Ovary (tissue), 7 donors: ENCODE measurements at regions not wholly inside any gene's neighbourhood (a gene's known extent, or its start where the extent isn't known, plus 50 kb on each side); places are given as distances from the start of the nearest gene placed in this dataset.

Source experiments
- DNase-seq, 5 donors: peaks; one replicate each; pipeline ENCODE4 v3.0.0-alpha.2; 2019 to 2020
- H3K27ac ChIP-seq, 2 donors: fragments of 200-600 bp; one replicate each; pipeline versions ENCODE4 v1.5.1 to v1.8.0; 2019 to 2022
- H3K27me3 ChIP-seq: fragments of 200-600 bp; one replicate; pipeline ENCODE4 v1.8.0; 2022
- H3K36me3 ChIP-seq: fragments of 200-600 bp; sonication (generic); one replicate; pipeline ENCODE4 v1.5.1; 2019
- H3K4me1 ChIP-seq: one replicate; pipeline ENCODE4 v1.8.1; 2013; ENCODE audit warnings: mild to moderate bottlenecking, moderate library complexity; ENCODE audit not compliant: insufficient read depth
- H3K4me3 ChIP-seq: fragments of 200-600 bp; sonication (generic); one replicate; pipeline ENCODE4 v1.5.1; 2017
- H3K9me3 ChIP-seq, 2 donors: fragments of 200-600 bp in 1 of 2; sonication (generic) in 1 of 2; one replicate each; pipeline versions ENCODE4 v1.5.1 to v1.8.1; 2013 to 2019; ENCODE audit warnings: mild to moderate bottlenecking in 1 of 2, moderate library complexity in 1 of 2
- CTCF ChIP-seq, 3 donors: fragments of 450-650 bp in 2 of 3; fragments of 200-600 bp in 1 of 3; IDR thresholded peaks; one replicate each; pipeline versions ENCODE4 v1.5.1 to v1.8.0; 2016 to 2022; ENCODE audit warnings: antibody characterized with exemption in 3 of 3, mild to moderate bottlenecking in 1 of 3
- EP300 ChIP-seq: sonication (generic); formaldehyde crosslinking; IDR thresholded peaks from one replicate; pipeline ENCODE4 v1.6.1; 2017; ENCODE audit warnings: antibody characterized with exemption
- POLR2A ChIP-seq: fragments of 450-650 bp; IDR thresholded peaks from one replicate; pipeline ENCODE4 v1.6.1; 2017; ENCODE audit warnings: antibody characterized with exemption, mild to moderate bottlenecking, moderate library complexity
- WGBS, 3 donors: extraction: QIAGEN DNeasy Blood & Tissue Kit in 1 of 3; methylation state at CpG; one replicate each; pipeline versions ENCODE4 v1.1.5 to v1.1.7; 2013 to 2017; 5-methylcytosine and 5-hydroxymethylcytosine counted together
- intact Hi-C, 4 donors: fragments of 100-400 bp; cut with DNase I; formaldehyde crosslinking; loops; one replicate each; pipeline versions ENCODE4 v1.11.0 to v1.15.1; 2022 to 2023
- donor health status: DM: no; HTN: no; CAD: no; lungs with moderate emphysema.
- donor health status: DM: no; HTN: no; CAD: no.
- donor health status: Bipolar disorder and iron deficiency.
- donor health status: DM: no; HTN: no; CAD: no.
- donor health status: DM: yes; HTN: yes; CAD: no.

- H3K27me3 ChIP-seq = no peaks in the 10 kb centered on the region
- H3K27ac ChIP-seq = no peak overlapping the region
- WGBS, 3 donors = 88 to 90% (median 89%) methylated on average over 7 of the region's 7 CpGs
- no peaks in the 10 kb centered on the region for H3K36me3 ChIP-seq
- no peak for TF ChIP-seq EP300
- TF ChIP-seq CTCF (IDR thresholded peaks at IDR 0.05) = no peak
- no peak for TF ChIP-seq POLR2A
- H3K4me1 ChIP-seq = no peaks in the 10 kb centered on the region
- no peak overlapping the region for H3K4me3 ChIP-seq
- DNase-seq = no peak
- intact Hi-C loops = no loop called here
- peaks cover 0 to 8% of the 10 kb centered on the region in 2 donors for H3K9me3 ChIP-seq
Measured at GRCh38 chr2:380772-381171, 92.9 kb upstream of the ALKAL2 start.

- H3K27me3 ChIP-seq = no peaks in the 10 kb centered on the region
- H3K4me3 ChIP-seq = no peak overlapping the region
- TF ChIP-seq EP300 (no peak), POLR2A (no peak), CTCF (IDR thresholded peaks at IDR 0.05) (no peak)
- no peaks in the 10 kb centered on the region for H3K36me3 ChIP-seq
- DNase-seq = no peak
- peaks cover 0 to 8% of the 10 kb centered on the region in 2 donors for H3K9me3 ChIP-seq
- 90 to 95% (median 91%) methylated on average over 2 of the region's 2 CpGs for WGBS, 3 donors
- no peaks in the 10 kb centered on the region for H3K4me1 ChIP-seq
- intact Hi-C loops = no loop called here
- no peak overlapping the region for H3K27ac ChIP-seq
Measured at GRCh38 chr2:380221-380620, 92.3 kb upstream of the ALKAL2 start.

GRCh38 chr2:379778-380177 is 91.9 kb upstream of the ALKAL2 start:
- no peak for DNase-seq
- Histone ChIP-seq H3K9me3 (peaks cover 0 to 8% of the 10 kb centered on the region in 2 donors), H3K4me1 (no peaks in the 10 kb centered on the region), H3K27me3 (no peaks in the 10 kb centered on the region), H3K4me3 (no peak overlapping the region), H3K36me3 (no peaks in the 10 kb centered on the region), H3K27ac (no peak overlapping the region)
- TF ChIP-seq EP300 (no peak), CTCF (IDR thresholded peaks at IDR 0.05) (no peak), POLR2A (no peak)
- 88 to 93% (median 90%) methylated on average over 7 of the region's 7 CpGs for WGBS, 3 donors
- intact Hi-C loops = no loop called here

- Histone ChIP-seq H3K27me3 (no peaks in the 10 kb centered on the region), H3K9me3 (peaks cover 0 to 8% of the 10 kb centered on the region in 2 donors), H3K4me1 (no peaks in the 10 kb centered on the region), H3K4me3 (no peak overlapping the region), H3K27ac (no peak overlapping the region), H3K36me3 (no peaks in the 10 kb centered on the region)
- intact Hi-C loops = no loop called here
- TF ChIP-seq POLR2A (no peak), CTCF (IDR thresholded peaks at IDR 0.05) (no peak), EP300 (no peak)
- no peak for DNase-seq
Measured at GRCh38 chr2:378364-378763, 90.5 kb upstream of the ALKAL2 start.

- DNase-seq = no peak
- Histone ChIP-seq H3K4me3 (no peak overlapping the region), H3K9me3 (peaks cover 0 to 8% of the 10 kb centered on the region in 2 donors), H3K27ac (no peak overlapping the region), H3K4me1 (no peaks in the 10 kb centered on the region), H3K36me3 (no peaks in the 10 kb centered on the region), H3K27me3 (no peaks in the 10 kb centered on the region)
- WGBS, 3 donors = 68 to 75% (median 72%) methylated on average over 2 of the region's 2 CpGs
- TF ChIP-seq POLR2A (no peak), EP300 (no peak), CTCF (IDR thresholded peaks at IDR 0.05) (no peak)
- intact Hi-C loops = no loop called here
Measured at GRCh38 chr2:377414-377813, 89.5 kb upstream of the ALKAL2 start.
